ENCODE measurements at regions not wholly inside any gene's neighbourhood (a gene's known extent, or its start where the extent isn't known, plus 50 kb on each side); places are given as distances from the start of the nearest gene placed in this dataset.
"Not testable (repeated sequence)": the region's sequence is repeated elsewhere in the genome, so short reads cannot be mapped to it uniquely, and the experiment has no call there.

DNA sequence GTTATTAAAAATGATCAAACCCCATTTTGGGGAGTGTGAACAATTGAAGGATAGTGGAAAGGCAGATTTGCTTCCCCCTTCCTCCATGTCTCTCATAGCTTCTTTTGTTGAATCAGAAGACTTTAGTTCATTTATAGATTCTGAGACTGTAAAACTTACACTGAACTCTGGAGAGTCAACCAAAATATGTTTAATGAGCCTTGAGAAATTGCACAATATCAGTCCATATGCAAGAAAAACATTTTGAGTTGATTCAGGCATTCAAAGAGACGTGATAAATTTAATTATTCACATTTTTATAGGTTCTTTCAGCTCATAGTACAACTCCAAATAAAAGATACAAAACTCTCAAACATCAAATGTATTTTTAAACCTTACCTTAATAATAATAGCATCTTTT, 354.4 kb upstream of the SPRED2 start:
- no peak for DNase-seq (ENCODE audit: low spot score)

DNA sequence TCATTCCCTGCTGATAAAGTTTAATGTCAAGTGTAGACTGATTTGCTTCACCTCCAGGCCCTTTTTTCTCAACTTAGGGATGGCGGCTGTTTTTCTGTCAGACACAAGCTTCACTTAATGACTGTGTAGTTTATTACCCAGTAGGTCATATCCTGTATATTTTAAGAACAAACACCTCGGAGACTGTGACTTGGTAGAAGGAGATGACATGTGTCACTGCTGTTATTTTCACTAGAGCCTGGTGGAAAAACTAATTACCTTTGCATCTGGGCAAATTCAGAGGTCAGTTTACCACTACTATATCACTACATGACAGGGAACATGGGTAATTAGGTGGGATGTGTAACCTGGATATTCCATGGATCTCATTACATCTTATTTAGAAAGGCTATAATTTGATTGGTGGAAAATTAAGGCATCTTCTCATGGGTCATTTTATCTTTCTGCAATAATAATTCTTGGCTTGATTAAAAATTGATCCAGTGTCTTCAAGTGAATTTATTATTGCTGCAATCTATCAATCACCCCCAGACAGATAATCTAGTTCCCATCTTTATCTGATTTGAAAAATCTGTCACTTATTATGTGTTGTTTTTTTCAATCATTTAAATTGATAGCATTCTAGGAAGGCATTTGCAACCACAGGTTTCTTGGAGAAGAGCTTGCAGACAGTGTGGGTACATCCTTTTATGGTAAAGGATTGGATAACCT, 353.8 kb upstream of the SPRED2 start:
- DNase-seq (ENCODE audit: low spot score): no peak

DNA sequence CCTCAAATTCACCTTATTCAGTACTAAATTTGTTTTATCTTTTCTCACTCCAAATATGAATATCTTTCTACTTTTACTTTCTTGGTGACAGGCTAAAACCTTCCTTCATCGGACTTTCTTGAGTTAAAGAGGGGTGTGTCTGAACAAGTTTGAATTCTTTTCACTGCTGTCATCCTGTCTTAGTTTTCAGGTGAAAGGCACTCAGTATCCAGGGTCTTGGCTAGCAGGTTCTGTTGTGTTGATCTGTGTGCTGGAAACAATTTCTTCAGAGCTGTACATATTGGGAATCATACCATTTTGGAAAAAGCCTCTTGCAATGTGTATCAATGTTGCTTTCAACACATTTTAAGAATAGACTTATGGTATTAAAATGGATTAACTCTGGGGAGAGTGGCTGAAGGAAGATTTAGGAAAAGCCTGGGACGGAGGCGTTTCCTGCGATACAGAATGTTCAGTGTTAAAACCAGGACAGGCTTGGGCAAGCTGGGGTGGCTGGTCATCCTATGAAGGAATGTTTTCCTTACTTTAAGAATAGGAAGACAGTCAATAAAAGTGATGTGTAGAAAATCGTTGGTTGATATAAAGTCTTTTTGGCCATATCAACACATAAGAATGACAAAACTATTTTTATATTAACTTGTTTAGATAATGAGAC, 350.7 kb upstream of the SPRED2 start:
- DNase-seq (ENCODE audit: low spot score): no peak

DNA sequence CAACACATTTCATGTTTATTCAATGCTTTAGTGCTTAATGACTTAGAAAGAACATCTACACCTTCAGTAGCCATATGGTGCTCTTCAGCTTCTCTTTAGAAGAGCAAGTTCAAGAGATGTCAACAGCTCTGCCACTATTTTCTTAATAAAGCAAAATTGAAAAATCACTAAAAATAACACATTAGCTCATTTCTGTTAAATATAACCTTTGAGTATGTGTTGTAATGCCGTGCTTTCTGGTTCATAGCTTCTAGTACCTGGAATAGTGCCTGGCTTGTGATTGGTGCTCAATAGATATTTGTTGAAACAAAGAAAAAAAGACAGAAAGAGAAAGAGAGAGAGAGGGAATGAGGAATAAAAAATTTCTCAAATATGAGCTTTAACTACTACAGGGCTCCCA, 349.8 kb upstream of the SPRED2 start:
- no peak for DNase-seq (ENCODE audit: low spot score)

DNA sequence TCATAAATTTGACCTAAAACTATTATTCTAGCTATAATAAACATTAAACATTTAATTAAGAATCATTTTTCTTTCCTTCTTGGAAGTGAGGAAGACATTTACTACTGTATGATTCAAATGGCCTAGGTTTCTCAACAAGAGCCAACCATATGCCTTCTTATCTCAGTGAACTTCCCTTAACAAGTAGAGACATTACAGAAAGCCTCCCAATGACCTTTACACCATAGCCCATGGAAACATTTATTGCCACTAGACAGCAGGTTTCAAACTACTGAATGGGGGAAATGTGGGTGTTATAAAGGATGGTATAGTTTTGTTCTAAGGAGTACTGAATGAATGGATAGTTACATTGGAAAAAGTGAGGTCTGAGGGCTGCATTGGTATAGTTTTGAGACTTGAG, 349.4 kb upstream of the SPRED2 start:
- DNase-seq (ENCODE audit: low spot score): no peak

DNA sequence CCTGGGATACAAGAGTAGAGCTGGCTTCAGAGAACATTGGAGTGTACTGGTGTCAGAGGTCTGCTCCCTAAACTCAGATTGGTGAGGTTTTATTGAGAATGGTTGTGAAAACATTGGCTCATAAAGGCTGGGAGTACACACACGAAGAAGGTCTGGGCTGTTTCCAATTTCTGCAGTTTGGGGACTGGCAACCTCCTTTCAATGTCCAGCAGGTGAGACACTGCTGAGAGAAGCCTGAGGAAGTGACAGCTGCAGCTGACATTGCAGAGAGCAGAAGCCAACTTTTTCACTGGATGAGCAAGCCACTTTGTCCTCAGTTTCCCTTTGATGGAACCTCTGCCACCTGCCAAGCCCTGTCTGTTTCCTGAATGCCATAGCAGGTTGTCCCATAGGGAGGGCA, 346.6 kb upstream of the SPRED2 start:
- DNase-seq (ENCODE audit: low spot score): no peak

DNA sequence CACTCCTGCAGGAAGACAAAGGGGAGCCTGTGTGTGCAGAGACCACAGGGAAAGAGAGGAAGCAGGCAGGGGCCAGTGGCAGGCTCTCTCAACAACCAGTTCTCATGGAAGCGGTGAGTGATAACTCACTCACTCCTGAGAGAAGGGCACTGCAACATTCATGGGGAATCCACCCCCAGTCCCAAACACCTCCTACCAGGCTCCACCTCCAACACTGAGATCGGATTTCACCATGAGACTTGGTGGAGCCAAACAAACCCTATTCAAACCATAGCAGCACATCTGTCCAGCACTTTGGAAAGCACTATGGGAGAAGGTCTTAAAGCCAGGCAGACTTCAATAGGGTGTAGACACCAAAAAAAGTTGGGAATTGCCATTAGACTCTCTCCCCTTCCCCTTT, 345.7 kb upstream of the SPRED2 start:
- DNase-seq (ENCODE audit: low spot score): no peak

DNA sequence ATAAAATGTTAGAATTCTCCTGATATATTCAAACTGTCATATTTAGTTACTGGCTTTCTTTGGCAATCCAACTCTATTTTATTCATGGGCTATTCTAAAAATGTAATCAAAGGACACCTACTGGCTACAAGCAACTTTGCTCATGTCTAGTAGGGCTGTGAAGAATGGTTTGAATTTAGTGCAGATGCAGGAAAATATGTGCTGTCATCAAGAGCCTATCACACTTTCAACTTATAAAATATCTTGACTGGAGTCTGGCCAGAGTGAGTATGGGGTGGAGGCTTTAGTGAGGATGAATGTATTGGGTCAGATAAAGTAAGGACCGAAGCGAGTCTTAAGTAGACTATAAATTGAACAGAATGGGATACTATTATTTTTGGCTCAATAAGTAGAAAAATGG, 343.4 kb upstream of the SPRED2 start:
- no peak for DNase-seq (ENCODE audit: low spot score)

DNA sequence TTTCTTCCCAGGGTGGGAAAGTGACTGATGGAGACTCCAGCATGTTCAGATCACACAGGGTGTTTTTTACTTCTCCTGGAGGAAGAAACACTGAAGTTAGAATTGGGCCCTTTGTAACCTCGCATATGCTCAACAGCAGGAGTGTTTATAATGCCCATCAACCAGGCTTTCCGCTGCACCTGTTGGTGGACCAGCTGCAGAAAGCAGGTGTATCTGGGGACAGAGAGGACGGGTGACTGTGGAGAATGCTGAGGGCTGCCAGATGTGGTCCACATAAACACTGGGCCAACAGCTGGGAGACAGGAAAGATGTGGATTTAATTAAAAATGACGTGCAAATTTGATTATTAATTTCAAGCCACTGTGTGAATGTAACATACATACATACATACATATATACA, 335.5 kb upstream of the SPRED2 start:
- DNase-seq (ENCODE audit: low spot score): no peak

DNA sequence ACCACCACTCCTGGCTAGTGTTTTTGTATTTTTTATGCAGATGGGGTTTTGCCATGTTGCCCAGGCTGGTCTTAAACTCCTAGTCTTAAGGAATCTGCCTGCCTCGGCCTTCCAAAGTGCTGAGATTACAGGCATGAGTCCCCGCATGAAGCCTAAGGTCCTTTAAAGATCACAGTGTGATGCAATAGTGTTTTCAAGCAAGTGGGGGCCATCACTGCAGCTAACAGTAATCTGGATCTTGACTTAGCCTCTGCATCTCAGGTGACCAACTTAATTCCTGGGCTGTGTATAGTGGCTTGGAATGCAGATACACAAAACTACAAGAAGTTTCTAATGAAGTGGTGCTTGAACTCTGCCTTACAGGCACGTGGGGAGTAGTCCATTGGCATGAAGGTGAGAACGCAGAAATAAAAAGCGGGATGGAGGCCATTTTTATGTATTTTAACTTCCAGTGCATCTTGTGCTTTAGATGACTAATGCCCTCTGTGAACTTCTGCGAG, 334.4 kb upstream of the SPRED2 start:
- DNase-seq (ENCODE audit: low spot score): no peak

DNA sequence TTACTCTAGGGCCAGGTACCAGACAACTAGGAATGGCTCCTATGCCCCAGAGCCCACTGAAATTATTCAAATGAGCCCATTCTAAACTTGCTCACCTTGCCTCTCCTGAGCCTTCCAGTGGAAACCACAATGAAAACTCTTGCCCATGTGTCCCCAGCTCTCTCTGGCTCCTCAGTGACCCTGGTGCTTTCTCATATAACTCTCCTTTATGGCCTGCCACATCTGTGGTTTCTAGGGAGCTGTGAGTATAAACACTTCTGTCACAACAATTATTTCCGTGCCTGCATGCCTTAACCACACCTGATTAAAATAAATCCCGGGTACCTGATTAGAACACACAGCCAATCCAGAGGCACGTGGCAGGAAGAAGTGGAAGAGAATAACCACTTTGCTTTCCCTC, 333.0 kb upstream of the SPRED2 start:
- DNase-seq (ENCODE audit: low spot score): no peak

DNA sequence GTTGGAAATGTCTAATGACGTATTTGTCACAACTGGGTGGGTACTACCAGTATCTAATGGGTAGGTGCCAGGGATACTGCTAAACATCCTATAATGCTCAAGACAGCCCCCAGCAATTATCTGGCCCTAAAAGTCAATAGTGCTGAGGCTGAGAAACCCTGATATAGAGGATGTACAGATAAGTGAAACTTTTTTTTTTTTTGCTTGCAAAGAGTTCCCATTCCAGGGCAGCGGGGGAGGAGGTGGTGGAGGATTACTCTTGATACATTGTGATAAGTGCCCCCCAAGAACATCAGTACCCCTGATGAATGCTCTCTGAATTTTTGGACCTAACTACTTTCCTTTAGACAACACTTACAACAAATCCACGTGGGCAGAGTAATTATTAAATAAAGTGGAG, 329.7 kb upstream of the SPRED2 start:
- DNase-seq (ENCODE audit: low spot score): no peak

DNA sequence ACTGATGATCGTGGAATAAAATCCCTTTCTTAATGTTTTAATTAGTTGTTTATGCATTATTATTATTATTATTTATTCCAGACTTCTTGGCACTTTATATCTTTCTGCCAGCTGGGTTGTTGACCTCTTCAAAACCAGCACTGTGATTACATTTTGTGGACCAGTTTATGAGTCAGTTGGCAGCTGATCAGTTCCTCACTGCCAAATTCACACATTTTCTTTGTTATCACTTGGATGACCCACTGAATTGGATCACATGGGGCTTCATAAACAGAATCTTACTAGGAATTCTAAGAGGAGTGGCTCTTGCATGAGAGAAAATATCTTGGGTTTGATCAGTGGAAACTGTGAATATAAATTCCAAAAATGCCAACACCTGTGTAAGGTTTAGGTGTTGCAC, 321.8 kb upstream of the SPRED2 start:
- DNase-seq (ENCODE audit: low spot score): no peak

DNA sequence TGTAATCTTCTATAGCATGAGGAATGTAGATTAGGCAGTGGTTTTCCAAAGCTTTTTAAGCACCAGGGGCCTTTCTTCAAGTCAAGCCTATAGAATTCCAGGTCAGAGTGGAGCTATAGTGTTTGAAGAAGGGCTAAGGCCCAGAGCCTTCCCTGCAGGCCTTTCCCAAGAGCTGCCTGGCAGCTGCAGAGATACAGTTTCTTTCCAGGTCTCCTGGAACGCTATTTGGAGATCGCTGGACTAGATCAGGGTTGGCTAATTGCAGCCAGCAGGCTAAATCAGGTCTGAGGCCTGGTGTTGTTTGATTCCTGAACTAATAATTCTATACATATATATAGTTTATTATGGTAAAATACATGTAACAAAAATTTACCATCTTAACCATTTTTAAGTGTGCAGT, 319.0 kb upstream of the SPRED2 start:
- no peak for DNase-seq (ENCODE audit: low spot score)

DNA sequence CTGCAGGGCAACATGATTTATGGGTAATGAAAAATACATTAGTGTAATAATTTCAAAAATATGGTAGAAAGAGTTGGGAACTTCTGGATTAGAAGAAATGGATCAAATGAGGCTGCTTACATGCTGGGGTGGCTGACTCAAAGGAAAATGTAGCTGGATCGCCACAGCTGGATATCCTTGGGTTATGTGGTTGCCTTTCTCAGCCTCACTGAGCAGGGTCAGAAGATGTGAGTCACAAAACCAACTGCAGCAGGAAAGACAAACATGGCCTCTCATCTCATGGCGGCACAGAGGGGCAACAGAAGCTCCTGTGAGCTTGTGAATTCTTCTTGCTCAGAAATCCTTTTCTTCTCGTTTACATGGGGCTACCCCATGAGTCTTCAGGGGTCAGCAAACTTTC, 317.1 kb upstream of the SPRED2 start:
- DNase-seq (ENCODE audit: low spot score): peak; percentile 13

DNA sequence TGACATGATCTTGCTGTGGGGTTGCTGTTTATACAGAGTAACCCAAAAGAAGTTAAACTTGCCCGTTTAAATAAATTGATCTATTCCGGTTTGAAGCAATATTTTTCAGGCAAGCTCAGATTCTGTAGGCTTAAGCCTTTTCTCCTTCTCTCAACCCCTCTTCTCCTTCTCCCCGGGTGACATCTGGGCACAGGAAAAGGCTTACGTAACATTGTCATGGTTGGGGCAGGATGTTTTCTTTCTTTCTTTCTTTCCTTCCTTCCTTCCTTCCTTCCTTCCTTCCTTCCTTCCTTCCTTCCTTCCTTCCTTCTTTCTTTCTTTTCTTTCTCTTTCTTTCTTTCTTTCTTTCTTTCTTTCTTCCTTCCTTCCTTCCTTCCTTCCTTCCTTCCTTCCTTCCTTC, 315.5 kb upstream of the SPRED2 start:
- DNase-seq (ENCODE audit: low spot score): not testable (repeated sequence)

DNA sequence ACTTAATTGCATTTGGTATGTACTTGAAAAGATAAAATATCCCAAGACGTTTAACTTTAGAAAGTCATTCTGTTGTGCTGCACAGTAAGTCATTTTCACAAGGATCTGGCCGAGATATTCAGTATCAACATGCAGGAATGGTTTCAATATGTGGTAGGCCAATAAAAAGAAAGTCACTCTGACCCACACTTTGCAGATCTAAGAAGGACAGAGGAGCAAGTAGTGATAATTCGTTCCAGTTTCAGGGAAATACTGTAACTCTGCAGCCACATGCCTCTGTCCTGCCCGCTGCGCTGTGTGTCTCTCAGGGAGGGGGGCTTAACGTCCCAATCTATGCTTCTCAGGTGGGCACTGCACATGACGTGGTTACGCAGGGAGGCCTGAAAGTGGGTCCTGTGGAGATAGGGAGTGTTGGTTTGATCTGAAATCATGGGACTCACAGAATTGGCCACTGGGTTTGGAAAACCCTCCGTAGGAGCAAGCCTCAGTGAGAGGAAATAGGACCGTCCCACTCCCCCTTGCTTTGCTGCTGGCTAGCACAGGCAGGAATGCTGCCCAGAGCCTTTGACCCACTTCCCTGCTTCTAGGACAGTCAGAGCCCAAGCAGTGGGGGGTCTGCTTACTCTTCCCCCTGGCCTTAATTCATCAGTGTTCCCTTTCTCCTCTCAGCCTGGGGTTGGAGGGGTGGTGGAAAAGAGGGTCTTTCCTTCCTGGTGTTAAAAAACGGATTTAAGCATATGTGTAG, 314.7 kb upstream of the SPRED2 start:
- DNase-seq (ENCODE audit: low spot score): no peak

DNA sequence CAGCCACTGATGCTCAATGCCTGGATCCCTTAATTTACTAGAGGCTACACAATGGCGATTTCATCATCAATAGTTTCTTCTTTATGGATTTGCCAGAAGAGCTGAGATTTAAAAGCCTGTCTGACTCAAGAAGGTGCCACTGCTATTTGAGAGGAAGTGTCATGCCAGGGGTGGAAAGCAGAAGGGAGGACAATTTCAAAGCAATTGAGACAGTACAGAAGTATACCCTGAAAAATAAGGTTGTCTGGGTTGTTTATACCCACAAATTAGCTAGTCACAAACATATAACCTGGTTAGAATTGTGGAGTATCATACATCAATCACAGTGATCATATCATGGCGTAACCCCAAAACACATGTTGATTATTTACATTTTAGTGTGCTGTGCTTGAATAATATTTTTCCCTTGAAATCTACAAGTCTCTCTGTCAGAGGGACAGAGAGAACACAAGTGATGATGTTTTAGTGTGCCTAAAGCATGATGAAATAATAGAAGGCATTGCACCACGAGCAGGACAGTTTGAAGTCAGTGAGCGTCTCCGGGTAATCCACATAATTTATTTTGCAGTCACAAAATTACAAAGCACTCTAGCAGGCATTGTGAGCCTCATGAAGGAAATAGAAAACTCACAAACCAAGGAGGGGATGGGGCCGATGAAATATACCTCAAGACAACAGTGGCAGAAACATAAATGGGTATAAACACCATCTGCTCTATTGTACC, 312.2 kb upstream of the SPRED2 start:
- DNase-seq (ENCODE audit: low spot score): no peak

DNA sequence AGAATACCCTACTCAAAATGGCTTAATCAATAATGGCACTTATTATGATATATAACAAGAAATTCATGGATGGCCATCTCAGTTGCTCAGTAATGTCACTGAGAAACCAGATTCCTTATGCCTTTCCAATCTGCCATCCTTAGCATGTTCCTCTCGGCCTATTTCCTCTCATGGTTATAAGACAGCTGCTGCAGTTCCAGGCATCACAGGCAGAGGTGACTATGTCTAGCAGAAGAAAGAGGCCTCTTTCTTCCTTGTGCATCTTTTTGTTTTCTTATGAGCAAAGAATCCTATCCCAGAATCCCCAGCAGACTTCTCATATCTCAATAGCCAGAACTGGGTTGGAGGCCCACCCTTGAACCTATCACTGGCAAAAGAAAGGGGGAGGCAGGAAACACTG, 310.6 kb upstream of the SPRED2 start:
- no peak for DNase-seq (ENCODE audit: low spot score)

DNA sequence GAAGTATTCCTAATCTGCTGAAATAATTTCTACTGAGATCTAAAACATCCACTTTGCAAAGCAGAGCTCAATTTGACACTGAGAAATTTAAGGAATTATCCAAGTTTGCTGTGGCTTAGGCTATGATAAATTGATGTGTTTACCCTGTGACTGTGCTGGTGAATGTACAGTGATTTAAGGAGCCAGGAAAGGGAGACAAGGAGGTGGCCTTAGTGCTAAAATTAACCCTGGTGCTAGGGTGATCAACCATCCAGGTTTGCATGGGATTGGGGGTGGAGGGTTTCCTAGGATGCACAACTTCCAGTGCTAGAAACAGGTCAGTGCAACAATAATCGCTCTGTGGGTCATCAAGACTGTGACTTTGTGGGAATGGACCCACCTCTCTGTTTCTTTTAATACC, 307.5 kb upstream of the SPRED2 start:
- DNase-seq (ENCODE audit: low spot score): no peak

DNA sequence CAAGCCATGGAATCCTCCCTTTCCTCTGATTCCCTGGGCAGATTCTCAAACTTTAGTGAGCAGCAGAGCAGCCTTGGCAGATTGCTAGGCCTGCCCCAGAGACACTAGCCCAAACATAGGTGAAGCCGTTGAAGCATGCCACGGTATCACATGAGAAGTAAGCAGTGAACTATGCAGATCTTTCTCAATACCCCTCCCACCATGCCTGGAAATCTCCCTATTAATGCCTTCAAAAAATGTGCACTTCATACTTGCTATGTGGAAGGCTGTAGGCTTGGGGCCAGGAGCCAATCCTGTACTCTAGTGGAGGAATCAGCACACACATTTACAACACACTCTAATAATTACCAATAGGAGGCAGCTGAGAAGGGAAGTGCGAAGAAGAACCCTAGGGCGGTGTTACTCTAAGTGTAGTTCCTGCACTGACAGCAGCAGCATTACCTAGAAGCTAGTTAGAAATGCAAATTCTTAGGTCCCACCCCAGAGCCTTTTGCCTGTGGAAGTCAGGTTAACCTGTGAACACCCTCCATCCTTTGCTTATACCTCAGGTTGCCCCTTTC, 305.1 kb upstream of the SPRED2 start:
- DNase-seq (ENCODE audit: low spot score): no peak

DNA sequence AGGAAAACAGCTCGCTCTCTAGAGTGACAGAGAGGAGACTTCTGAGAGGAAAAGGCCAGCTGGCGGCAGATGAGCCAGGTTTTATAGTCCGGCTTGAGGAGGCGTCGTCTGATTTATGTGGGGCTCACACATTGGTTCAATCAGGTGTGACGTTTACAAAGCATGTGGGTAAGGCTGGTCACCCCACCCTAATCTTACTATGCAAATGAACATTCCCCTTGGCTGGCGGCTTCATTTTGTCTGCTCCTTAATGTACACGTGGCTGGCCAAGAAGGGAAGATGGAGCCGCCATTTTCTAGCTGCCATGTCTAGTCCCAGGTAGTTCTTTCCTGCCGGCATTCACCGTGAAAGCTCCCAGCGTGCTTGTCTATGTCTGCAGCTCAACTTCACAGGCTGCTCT, 299.1 kb upstream of the SPRED2 start:
- no peak for DNase-seq (ENCODE audit: low spot score)
